LHCN-M2 (cell line): ENCODE measurements at regions not wholly inside any gene's neighbourhood (a gene's known extent, or its start where the extent isn't known, plus 50 kb on each side); places are given as distances from the start of the nearest gene placed in this dataset.

ENCODE experiments used
- DNase-seq: peaks from one replicate; pipeline ENCODE4 v3.0.0-alpha.2; 2012; ENCODE audit warnings: low read depth

GRCh38 chr21:28827422-28827821 is 165.3 kb downstream of the LTN1 start:
- DNase-seq: peak; percentile 70

- no peak for DNase-seq
Observed at GRCh38 chr21:28826569-28826968, 166.1 kb downstream of the LTN1 start.

DNA sequence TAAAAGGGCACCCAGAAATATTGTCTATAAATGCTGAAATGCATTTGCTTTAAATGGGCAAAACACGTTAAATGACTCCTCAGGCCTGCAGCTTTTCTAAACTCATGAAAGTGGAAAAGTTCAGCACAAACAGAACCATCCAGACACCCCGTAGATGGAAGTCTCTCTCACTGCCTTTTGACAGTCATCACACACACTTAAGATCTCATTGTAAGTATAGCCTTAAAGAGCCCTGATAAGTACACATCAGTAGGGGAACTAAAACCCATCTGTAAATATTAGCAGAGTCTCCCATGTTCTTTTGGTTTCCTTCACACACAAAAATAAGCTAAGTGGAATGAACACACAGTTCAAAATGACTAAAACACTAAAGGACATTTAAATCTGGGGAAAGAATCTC is 166.7 kb downstream of the LTN1 start:
- DNase-seq: no peak

DNA sequence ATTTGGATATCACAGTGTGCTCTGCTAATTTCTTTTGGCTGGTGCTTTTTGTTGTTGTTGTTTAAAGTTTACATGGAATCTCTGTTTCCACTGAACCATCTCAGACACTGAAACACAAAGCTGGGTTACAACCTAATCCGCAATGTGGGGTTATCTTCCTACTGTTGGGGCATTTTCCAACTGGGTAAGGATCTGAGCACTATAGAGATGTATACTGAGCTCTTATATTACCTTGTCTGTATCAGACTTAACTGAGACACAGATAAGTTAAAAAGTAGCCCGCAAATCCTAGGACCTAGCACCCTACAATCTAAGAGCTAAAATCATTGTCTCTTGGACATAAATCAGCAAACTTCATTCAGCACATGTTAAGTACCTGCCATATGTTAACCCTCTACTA is 169.2 kb downstream of the LTN1 start:
- no peak for DNase-seq

- peak; percentile 70 for DNase-seq
Observed at GRCh38 chr21:28822486-28823335, 170.0 kb downstream of the LTN1 start.

DNA sequence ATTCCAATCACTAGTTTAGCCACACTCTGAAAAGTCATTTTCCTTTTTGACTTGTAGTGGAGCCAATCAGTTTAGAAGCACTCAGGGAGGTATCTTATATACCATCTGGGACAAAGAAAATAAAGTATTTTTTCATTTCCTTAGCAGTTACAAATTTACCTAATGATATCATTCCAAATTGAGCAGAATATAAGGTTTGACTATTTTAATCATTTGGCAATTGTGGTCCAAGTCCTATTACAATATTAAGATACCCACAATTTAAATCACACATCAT is 170.6 kb downstream of the LTN1 start:
- DNase-seq: no peak

DNA sequence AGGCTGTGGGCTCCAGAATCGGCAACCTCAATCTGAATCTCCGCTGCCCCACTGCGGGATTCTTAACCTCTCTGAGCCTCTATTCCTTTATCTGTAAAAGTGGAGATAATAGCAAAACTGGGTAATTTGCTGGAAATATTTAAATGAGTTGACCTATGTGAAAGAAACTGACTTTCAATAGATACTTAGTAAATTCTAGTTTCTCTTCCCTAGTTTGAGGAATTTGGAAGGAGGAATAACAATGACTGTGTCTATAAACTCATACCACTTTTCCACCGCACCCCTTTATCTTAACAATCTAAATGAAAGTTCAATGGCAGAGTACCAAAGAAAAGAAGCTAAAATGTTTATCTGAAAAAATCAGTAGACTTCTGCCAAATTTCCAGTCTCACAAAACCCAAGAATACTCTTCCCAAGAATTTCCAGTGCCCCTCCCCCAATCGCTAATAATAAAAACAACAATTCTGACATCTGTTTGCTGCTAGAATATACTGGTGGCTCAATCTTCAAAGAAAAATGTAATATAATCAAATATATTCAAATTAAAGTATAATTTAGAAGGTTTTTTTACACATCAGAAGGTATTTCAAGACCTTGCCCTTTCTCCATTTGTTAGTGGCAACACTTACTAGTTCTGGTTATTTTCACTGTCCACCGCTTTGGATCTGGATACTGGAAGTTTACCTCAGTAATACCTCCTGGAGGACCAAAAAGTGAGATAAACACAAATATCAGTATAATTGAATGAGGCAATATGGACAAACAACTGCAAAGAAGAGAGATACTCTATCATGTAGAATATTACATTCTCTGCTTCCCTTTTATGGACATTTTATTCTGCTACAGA is 171.2 kb downstream of the LTN1 start:
- no peak for DNase-seq

GRCh38 chr21:28818663-28819278 is 173.9 kb downstream of the LTN1 start:
- no peak for DNase-seq

GRCh38 chr21:28817871-28818270 is 174.8 kb downstream of the LTN1 start:
- no peak for DNase-seq

DNA sequence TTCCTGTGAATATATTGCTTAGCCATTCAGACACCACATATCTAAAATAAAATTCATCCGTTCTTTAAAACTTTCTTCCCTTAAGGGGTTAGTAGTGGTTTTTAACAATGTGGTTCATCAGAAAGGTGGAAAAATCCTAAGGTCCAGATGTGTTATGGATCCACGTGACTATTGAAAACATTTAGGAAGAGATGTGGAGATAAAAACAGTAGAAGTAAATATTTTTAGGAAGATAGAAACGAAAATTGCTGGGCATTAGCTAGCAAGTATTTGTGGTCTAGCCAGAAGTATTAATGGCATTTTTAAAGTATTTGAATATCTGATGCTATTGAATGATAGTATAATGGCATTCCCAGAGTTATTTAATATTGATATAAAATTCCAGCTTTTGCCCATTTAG is 180.8 kb downstream of the LTN1 start:
- no peak for DNase-seq

GRCh38 chr21:28810826-28811524 is 181.7 kb downstream of the LTN1 start:
- DNase-seq: no peak

- peak; percentile 90 for DNase-seq
Observed at GRCh38 chr21:28805885-28806284, 186.8 kb downstream of the LTN1 start.

- DNase-seq: no peak
Observed at GRCh38 chr21:28804089-28804670, 188.5 kb downstream of the LTN1 start.

- peak; percentile 13 for DNase-seq
Observed at GRCh38 chr21:28801906-28802305, 190.8 kb downstream of the LTN1 start.

DNA sequence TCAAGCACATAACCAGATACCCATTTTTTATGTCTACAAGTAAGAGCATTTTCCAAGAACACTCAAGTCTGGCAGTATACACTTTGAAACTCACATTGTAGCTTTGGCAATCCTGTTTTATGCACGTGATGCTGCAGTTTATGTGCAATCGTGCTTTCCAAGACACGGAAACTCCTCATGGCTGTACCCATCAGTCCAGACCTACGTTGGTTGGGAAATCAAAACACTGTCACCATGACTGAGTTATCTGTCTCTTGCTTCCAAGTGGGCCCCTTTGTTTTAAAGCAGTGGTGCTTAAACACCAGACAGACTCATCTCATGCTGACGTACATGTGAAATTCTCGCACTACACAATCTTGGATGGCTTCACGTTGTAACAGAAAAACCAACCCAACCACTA is 192.8 kb downstream of the LTN1 start:
- no peak for DNase-seq

DNA sequence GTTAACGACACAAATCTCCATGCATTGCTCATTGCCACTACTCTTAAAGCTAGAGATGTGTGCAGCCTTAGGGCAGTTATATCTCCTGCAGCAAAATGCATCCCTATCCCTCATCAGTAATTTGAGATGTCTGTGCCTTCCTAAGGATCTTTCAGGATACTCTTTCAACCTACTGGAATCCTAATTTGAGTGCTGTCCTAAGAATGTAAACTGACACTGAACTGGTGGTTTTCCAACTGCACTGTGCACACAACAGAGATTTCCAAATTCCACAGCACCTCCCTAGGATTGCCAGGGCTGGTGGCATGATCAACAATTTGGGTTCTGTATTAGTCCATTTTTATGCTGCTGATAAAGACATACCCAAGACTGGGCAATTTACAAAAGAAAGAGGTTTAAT is 193.9 kb downstream of the LTN1 start:
- DNase-seq: peak; percentile 42

GRCh38 chr21:28795251-28795650 is 197.4 kb downstream of the LTN1 start:
- DNase-seq: no peak

DNA sequence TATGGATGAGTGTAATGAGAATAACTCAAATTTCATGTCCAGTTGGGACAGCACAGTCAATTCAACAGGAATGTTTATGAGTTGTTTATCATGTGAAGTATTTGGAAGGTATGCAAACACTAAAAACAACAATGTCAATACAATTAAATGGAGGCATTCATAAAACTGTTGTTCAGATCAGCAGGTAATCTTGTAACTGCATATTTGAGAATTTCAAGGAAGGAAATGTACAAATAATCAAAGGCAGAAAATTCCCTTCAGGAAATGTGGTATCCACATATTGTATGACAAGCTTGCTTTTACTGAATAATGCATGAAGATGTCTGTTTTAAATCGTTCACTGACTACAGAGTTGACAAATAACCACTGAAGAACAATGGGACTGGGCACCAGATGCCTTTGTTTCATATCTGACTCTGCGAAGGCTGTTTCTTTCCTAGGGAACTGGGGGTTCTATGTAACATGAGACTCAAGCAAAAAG is 198.3 kb downstream of the LTN1 start:
- no peak for DNase-seq

GRCh38 chr21:28793043-28793442 is 199.6 kb downstream of the LTN1 start:
- DNase-seq: peak; percentile 55

DNA sequence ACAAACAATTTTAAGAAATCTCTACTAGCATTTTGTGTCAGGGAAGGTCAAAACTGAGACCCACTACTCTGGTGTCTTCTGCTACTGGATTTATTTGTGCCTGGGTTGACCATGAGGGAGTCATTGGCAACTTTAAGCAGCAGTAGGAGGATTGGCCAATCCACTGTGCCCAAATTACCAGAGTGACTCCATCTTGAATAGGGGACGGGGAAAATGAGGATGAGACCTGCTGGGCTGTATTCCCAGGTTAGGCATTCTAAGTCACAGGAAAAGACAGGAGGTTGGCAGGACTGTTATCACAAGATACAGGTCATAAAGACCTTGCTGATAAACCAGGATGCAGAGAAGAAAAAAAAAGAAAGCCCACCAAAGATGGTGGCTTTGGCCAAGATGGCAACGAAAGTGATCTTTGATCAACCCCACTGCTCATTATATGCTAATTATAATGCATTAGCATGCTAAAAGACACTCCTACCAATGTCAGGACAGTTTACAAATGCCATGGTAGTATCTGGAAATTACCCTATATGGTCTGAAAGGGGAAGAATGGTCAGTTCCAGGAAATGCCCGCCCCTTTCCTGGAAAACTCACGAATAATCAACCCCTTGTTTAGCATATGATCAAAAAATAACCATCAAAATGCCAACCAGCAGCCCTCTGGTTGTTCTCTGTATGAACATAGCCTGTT is 200.9 kb downstream of the LTN1 start:
- no peak for DNase-seq

- no peak for DNase-seq
Observed at GRCh38 chr21:28790335-28790734, 202.3 kb downstream of the LTN1 start.
